Brain microvascular endothelial cell (primary cell): ENCODE measurements at regions not wholly inside any gene's neighbourhood (a gene's known extent, or its start where the extent isn't known, plus 50 kb on each side); places are given as distances from the start of the nearest gene placed in this dataset.

Experiments used
- DNase-seq: peaks from one replicate; pipeline ENCODE4 v3.0.0-alpha.2; 2020
- H3K27ac ChIP-seq: fragments of 250-450 bp; sonication (Bioruptor Pico); 2 replicates; pipeline ENCODE4 v1.5.1; 2020; ENCODE audit warnings: mild to moderate bottlenecking, moderate library complexity
- H3K27me3 ChIP-seq: fragments of 250-450 bp; sonication (Bioruptor Pico); replicated peaks from 2 replicates; pipeline ENCODE4 v1.5.1; 2020; ENCODE audit warnings: mild to moderate bottlenecking
- H3K36me3 ChIP-seq: fragments of 250-450 bp; sonication (Bioruptor Pico); replicated peaks from 2 replicates; pipeline ENCODE4 v1.5.1; 2020; ENCODE audit warnings: mild to moderate bottlenecking
- H3K4me3 ChIP-seq: 2 replicates; pipeline ENCODE4 v1.5.1; 2011; ENCODE audit warnings: low read depth, mild to moderate bottlenecking, control low read depth, low read length, moderate library complexity
- CTCF ChIP-seq: IDR thresholded peaks from 2 replicates; pipeline ENCODE4 v1.5.1; 2011; ENCODE audit warnings: low read depth, mild to moderate bottlenecking, moderate library complexity, low read length, control low read depth, inconsistent platforms; ENCODE audit errors: missing control alignments
- in situ Hi-C: cut with HindIII; loops from 2 replicates; pipeline ENCODE4 v1.10.0; 2017; ENCODE audit warnings: low sequenced_read_pairs, low pct_ligation_motif_present

GRCh38 chr10:128608791-128609190 lies 482.6 kb upstream of the MKI67 start:
- in situ Hi-C loops = no loop called here
- DNase-seq = no peak

DNA sequence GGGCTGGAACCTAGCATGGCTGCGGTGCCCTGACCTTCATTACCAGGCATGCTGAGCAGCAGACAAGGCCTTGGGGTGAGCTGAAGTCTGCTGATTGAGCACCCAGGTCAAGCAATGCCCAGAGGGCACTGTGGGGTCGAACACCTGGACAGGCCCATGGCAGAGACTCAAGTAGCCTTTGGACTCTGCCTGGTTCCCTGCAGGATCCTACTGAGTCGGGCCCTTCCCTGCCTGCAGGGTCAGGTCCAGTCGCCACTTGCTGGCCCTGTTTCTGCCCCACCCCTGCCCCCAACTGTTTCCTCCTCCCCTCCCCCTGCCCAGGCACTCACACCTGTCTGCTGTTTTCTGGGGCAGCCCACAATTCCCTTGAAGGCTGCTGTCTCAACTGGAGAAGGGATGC lies 483.2 kb upstream of the MKI67 start:
- Histone ChIP-seq H3K36me3 (no peaks in the 10 kb centered on the region), H3K27me3 (no peaks in the 10 kb centered on the region), H3K27ac (no peak overlapping the region), H3K4me3 (no peak overlapping the region)
- no peak for DNase-seq
- in situ Hi-C loops = no loop called here
- TF ChIP-seq CTCF = no peak

More at GRCh38 chr10:128608791-128609190, 482.6 kb upstream of the MKI67 start:
- Histone ChIP-seq H3K4me3 (no peak overlapping the region), H3K27me3 (no peaks in the 10 kb centered on the region), H3K27ac (no peak overlapping the region), H3K36me3 (no peaks in the 10 kb centered on the region)
- no peak for TF ChIP-seq CTCF

DNA sequence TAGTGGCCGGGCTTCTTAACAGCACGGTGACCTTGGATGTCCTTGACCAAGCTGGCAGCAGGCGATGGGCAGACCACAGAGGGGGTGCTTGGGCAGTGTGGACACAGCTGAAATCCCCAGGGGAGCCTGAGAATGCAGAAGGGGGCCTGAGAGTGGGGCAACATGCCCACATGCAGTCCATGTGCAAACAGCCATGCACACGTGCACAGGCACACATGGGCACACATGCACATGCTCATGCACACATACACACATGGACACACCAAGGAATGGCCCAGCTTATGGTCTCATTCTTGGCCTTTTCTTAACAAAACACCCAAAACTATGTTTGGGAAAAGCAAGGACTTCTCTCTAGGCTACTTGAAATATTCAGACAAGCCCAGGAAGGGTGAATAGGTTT lies 483.9 kb upstream of the MKI67 start:
- in situ Hi-C loops = no loop called here

DNA sequence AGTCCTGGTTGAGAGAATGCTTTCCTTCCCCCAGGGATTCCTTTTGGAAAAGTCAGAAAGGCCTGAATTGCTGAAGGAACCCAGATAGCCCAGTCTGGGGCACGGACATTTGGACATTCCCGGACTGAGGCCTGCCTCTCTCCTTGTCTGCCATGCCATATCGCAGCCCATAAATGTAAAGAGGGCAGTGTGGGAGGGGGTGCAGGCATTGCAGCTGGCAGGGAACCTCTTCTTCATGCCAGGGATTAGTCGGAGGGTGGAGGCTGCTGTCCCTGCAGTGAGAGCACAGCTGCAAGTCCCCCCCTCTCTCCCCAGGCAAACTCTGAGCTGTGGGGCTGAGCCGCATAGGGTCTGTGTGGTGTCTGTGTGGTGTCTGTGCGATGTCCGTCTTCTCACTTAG lies 486.0 kb upstream of the MKI67 start:
- no peaks in the 10 kb centered on the region for H3K36me3 ChIP-seq
- H3K27me3 ChIP-seq = no peaks in the 10 kb centered on the region
- in situ Hi-C loops = no loop called here
- no peak overlapping the region for H3K27ac ChIP-seq
- DNase-seq = no peak
- no peak overlapping the region for H3K4me3 ChIP-seq
- no peak for TF ChIP-seq CTCF

More for the DNA sequence above, 483.9 kb upstream of the MKI67 start:
- Histone ChIP-seq H3K27ac (no peak overlapping the region), H3K36me3 (no peaks in the 10 kb centered on the region), H3K27me3 (no peaks in the 10 kb centered on the region), H3K4me3 (no peak overlapping the region)
- DNase-seq = no peak
- TF ChIP-seq CTCF = no peak

- Histone ChIP-seq H3K27me3 (no peaks in the 10 kb centered on the region), H3K27ac (no peak overlapping the region), H3K4me3 (no peak overlapping the region), H3K36me3 (no peaks in the 10 kb centered on the region)
- no peak for DNase-seq
- TF ChIP-seq CTCF = no peak
- in situ Hi-C loops = no loop called here
Measured at GRCh38 chr10:128612631-128613030, 486.4 kb upstream of the MKI67 start.

GRCh38 chr10:128614016-128614605 lies 487.9 kb upstream of the MKI67 start:
- no peak overlapping the region for H3K27ac ChIP-seq
- no peak overlapping the region for H3K4me3 ChIP-seq
- in situ Hi-C loops = no loop called here
- H3K36me3 ChIP-seq = no peaks in the 10 kb centered on the region
- no peak for DNase-seq
- no peak for TF ChIP-seq CTCF
- H3K27me3 ChIP-seq = no peaks in the 10 kb centered on the region
